ENCODE measurements at regions not wholly inside any gene's neighbourhood (a gene's known extent, or its start where the extent isn't known, plus 50 kb on each side); places are given as distances from the start of the nearest gene placed in this dataset.
A peak's percentile ranks its signal among the peaks of the same experiment; 100 is the strongest.

GRCh38 chr6:139448998-139449610 lies 74.7 kb upstream of the CITED2 start (continued):
- TF ChIP-seq HES1 (IDR thresholded peaks at IDR 0.05; ENCODE audit: low read depth) (no peak), ZNF77 (CRISPR knock-in tag; IDR thresholded peaks at IDR 0.05) (no peak), CC2D1A (IDR thresholded peaks at IDR 0.05) (no peak), SIN3B (IDR thresholded peaks at IDR 0.05; ENCODE audit: low read depth) (no peak), ZNF696 (CRISPR knock-in tag; conservative IDR thresholded peaks at IDR 0.05) (no peak), SRF (CRISPR knock-in tag; IDR thresholded peaks at IDR 0.05) (no peak), HDAC1 (IDR thresholded peaks at IDR 0.05) (no peak), SAFB (IDR thresholded peaks at IDR 0.05; ENCODE audit: borderline replicate concordance, low read depth, low read length) (no peak), HLTF (IDR thresholded peaks at IDR 0.05) (no peak), FOXO4 (CRISPR knock-in tag; IDR thresholded peaks at IDR 0.05) (no peak), DEAF1 (CRISPR knock-in tag; IDR thresholded peaks at IDR 0.05) (no peak), CREB3 (tag; conservative IDR thresholded peaks at IDR 0.05; ENCODE audit: low read depth) (0 out of 2 replicates have a peak, but pooled peaks have one; percentile 72), U2AF2 (optimal IDR thresholded peaks at IDR 0.05; ENCODE audit: low read depth, low read length) (no peak), MNT (conservative IDR thresholded peaks at IDR 0.05) (peak; percentile 2 to 43; a peak in 1 of 4 replicates), NFYB (IDR thresholded peaks at IDR 0.05; ENCODE audit: extremely low read depth, insufficient read length) (no peak), SP1 (CRISPR knock-in tag; IDR thresholded peaks at IDR 0.05) (no peak), MCM3 (IDR thresholded peaks at IDR 0.05) (no peak), MECOM (CRISPR knock-in tag; IDR thresholded peaks at IDR 0.05) (no peak), AFF4 (CRISPR knock-in tag; IDR thresholded peaks at IDR 0.05) (no peak)

All from K562 (cell line).